ENCODE measurements at regions not wholly inside any gene's neighbourhood (a gene's known extent, or its start where the extent isn't known, plus 50 kb on each side); places are given as distances from the start of the nearest gene placed in this dataset.

DNA sequence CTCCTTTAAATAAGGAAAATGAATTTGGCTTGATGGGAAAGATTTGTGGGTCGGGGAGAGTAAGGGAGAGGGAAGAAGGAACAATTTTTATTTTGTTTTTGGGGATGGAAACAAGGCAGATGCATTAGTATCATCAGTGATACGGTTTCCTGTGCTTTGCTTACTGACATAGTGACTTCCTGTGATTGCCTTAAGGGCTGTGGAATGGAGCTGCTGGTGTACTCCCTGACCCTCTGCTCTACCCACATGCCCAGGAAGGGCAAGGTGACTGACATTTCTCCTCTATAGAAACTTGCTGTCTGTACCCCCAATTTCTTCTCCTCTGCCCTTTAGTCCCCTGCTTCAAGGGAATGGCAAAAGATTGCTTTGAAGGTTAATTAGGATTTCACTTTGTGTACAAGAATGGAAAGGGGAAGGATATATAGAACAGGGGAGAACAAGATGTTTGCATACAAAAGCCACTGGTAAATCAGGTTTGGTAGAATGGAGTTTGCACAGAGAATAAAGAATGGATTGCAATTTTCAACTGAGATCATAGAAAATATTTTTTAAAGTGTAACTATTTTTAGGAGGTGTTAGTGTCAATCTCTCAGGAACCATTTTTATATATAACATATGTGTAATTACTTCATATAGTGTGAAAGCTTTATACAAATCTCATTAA lies 129.0 kb upstream of the AGR3 start:
- TF ChIP-seq, protein P1, sequence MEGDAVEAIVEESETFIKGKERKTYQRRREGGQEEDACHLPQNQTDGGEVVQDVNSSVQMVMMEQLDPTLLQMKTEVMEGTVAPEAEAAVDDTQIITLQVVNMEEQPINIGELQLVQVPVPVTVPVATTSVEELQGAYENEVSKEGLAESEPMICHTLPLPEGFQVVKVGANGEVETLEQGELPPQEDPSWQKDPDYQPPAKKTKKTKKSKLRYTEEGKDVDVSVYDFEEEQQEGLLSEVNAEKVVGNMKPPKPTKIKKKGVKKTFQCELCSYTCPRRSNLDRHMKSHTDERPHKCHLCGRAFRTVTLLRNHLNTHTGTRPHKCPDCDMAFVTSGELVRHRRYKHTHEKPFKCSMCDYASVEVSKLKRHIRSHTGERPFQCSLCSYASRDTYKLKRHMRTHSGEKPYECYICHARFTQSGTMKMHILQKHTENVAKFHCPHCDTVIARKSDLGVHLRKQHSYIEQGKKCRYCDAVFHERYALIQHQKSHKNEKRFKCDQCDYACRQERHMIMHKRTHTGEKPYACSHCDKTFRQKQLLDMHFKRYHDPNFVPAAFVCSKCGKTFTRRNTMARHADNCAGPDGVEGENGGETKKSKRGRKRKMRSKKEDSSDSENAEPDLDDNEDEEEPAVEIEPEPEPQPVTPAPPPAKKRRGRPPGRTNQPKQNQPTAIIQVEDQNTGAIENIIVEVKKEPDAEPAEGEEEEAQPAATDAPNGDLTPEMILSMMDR (IDR thresholded peaks at IDR 0.05): no peak
- TF ChIP-seq POLR2A (IDR thresholded peaks at IDR 0.05) (no peak), POLR2AphosphoS5 (IDR thresholded peaks at IDR 0.05) (no peak)

Measured in breast epithelium (tissue), 3 donors.